Cardiac muscle cell (in vitro differentiated cells and primary cell): ENCODE measurements at regions not wholly inside any gene's neighbourhood (a gene's known extent, or its start where the extent isn't known, plus 50 kb on each side); places are given as distances from the start of the nearest gene placed in this dataset.
A peak's percentile ranks its signal among the peaks of the same experiment; 100 is the strongest.

ENCODE experiments used
- DNase-seq, 2 donors: peaks; one replicate each; pipeline versions ENCODE4 v3.0.0 to v3.0.0-alpha.2; 2010 to 2017; ENCODE audit warnings: low read depth in 1 of 2, low spot score in 1 of 2
- H3K27ac ChIP-seq: fragments of 200-600 bp; sonication (generic); 2 replicates; pipeline ENCODE4 v1.5.1; 2016
- H3K27me3 ChIP-seq: fragments of 200-600 bp; sonication (generic); 2 replicates; pipeline ENCODE4 v1.6.0; 2016; ENCODE audit warnings: control low read depth
- H3K36me3 ChIP-seq: fragments of 200-600 bp; sonication (generic); 2 replicates; pipeline ENCODE4 v1.5.1; 2016; ENCODE audit warnings: control low read depth
- H3K4me1 ChIP-seq: fragments of 200-600 bp; sonication (generic); 2 replicates; pipeline ENCODE4 v1.8.1; 2017; ENCODE audit warnings: low read depth, mild to moderate bottlenecking, mixed run types
- H3K4me3 ChIP-seq: fragments of 200-600 bp; sonication (generic); 2 replicates; pipeline ENCODE4 v1.5.1; 2016; ENCODE audit warnings: mild to moderate bottlenecking
- H3K9me3 ChIP-seq: fragments of 200-600 bp; sonication (generic); 2 replicates; pipeline ENCODE4 v1.5.1; 2017; ENCODE audit warnings: low read depth, mild to moderate bottlenecking, control low read depth
- TF ChIP-seq, protein P1 (sequence below): IDR thresholded peaks from 2 replicates; pipeline ENCODE4 v1.5.1; 2012; ENCODE audit warnings: low read depth, mild to moderate bottlenecking, low read length

DNA sequence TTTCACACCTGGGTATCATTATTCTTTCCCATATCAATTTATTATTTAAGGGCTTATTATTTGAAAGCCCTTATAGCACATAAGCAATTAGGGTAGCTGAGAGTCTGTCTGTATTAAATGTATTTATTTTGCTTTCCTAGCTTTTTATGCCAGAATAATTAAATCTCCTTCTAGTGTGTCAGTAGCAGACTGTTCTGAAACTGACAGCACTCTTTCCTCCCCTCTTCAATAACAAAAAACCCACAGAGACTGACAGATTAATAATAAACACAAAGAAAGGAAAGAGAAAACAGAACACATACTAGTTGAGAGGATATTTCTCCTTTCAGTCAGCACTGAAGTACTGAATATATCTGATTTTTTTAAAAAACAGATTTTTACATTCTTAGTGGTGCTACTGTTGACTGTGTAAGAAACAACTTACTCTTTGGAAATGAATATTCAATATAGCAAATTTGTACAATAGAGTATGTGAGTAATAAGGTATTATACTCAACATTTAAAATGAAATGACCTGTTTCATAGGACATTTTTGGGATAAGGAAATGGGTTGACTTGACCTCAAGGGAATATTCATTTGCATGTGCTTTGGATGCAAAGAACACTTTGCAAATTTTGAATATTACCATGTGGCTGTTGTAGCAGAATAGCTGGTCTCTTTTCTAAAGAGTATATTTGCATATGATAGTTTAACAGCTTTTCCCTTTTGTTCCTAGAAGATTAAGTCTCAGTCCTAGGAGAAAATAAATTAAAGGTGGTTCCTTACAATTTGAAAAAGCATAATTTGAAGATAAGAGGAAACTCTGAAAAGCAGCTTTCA is 208.3 kb downstream of the SPATA31D1 start:
- no peak overlapping the region for H3K27ac ChIP-seq
- H3K27me3 ChIP-seq = no peaks in the 10 kb centered on the region
- no peaks in the 10 kb centered on the region for H3K9me3 ChIP-seq
- DNase-seq = no peak
- TF ChIP-seq, protein P1, sequence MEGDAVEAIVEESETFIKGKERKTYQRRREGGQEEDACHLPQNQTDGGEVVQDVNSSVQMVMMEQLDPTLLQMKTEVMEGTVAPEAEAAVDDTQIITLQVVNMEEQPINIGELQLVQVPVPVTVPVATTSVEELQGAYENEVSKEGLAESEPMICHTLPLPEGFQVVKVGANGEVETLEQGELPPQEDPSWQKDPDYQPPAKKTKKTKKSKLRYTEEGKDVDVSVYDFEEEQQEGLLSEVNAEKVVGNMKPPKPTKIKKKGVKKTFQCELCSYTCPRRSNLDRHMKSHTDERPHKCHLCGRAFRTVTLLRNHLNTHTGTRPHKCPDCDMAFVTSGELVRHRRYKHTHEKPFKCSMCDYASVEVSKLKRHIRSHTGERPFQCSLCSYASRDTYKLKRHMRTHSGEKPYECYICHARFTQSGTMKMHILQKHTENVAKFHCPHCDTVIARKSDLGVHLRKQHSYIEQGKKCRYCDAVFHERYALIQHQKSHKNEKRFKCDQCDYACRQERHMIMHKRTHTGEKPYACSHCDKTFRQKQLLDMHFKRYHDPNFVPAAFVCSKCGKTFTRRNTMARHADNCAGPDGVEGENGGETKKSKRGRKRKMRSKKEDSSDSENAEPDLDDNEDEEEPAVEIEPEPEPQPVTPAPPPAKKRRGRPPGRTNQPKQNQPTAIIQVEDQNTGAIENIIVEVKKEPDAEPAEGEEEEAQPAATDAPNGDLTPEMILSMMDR = no peak
- no peaks in the 10 kb centered on the region for H3K36me3 ChIP-seq
- no peak overlapping the region for H3K4me3 ChIP-seq
- H3K4me1 ChIP-seq = no peaks in the 10 kb centered on the region

DNA sequence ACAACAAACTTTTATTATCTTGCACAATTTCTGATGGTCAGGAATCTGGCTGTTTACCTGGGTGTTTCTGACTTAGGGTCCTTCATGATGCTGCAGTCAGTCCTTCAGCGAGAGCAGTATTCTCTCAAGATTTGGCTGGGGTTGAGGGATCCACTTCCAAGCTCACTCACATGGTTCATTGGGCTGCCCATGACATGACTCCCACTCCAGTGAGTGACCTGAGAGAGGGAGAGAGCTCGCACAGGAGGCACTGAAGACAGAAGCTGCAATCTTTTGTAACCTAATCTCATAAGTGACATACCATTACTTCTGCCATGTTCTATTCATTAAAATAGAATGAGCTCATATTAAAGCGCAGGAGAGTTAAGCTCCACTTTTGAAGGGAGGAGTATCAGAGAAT is 212.6 kb downstream of the SPATA31D1 start:
- Histone ChIP-seq H3K9me3 (no peaks in the 10 kb centered on the region), H3K36me3 (no peaks in the 10 kb centered on the region), H3K27me3 (no peaks in the 10 kb centered on the region), H3K27ac (no peak overlapping the region), H3K4me1 (no peaks in the 10 kb centered on the region), H3K4me3 (no peak overlapping the region)
- TF ChIP-seq, protein P1 = no peak
- DNase-seq = no peak

DNA sequence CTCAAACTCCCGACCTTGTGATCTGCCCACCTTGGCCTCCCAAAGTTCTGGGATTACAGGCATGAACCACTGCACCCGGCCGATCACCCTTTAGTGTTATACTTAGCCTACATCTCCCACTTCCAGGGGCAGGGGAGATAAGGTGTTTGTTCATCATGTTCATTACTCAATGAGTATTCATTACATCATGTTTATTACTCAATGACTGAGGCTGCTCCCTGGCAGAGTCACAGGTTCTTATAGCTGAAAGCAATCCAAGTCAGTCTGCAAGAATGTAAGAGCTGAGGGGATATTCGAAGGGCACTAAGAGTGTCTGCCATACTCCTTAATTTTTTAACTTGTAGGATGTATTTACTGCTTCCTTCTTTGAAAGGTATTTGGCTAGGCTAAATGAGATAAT is 214.2 kb downstream of the SPATA31D1 start:
- Histone ChIP-seq H3K9me3 (no peaks in the 10 kb centered on the region), H3K27me3 (no peaks in the 10 kb centered on the region), H3K4me3 (no peak overlapping the region), H3K36me3 (no peaks in the 10 kb centered on the region), H3K27ac (no peak overlapping the region), H3K4me1 (no peaks in the 10 kb centered on the region)
- TF ChIP-seq, protein P1 = no peak
- peak in 1 of 2 donors; percentile 84 for DNase-seq

DNA sequence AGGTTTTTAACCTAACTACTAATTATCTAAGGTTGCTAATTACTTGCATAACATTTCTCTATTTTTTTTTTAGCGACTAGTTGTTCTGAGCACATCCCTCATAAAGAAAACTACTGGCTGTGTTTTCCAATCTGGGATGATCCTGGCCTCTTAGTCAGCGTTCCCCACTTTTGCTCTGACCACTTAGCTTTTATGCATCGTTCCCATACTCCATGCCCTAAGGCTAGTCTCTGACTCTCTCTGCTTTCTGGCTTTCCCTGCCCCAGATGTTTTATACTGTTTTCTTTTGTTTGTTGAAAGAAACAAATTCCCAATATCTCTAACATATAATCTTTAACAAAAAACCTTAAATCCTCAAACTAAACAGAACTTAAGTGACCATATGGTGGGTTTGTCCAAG is 217.9 kb downstream of the SPATA31D1 start:
- Histone ChIP-seq H3K9me3 (no peaks in the 10 kb centered on the region), H3K4me1 (no peaks in the 10 kb centered on the region), H3K27me3 (no peaks in the 10 kb centered on the region), H3K27ac (no peak overlapping the region), H3K4me3 (no peak overlapping the region), H3K36me3 (no peaks in the 10 kb centered on the region)
- DNase-seq = no peak
- TF ChIP-seq, protein P1 = no peak

DNA sequence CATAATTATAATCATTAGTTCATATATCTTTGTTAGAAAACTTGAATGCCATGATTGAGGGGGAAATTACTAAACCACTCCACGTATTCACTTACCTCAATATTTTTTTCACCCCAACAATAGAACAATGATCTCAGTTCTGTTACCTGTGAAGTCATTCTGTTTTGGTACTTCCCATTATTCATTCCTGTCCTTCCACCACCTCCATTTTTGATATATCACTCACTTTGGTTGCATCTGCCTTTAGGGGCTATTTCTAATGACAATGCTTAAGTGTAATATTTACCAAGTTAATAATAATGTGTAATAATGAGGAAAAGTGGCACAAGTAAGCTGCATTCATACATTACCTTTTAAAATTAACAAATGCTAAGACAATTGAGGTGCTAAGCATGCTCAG is 218.4 kb downstream of the SPATA31D1 start:
- Histone ChIP-seq H3K4me1 (no peaks in the 10 kb centered on the region), H3K36me3 (no peaks in the 10 kb centered on the region), H3K27me3 (no peaks in the 10 kb centered on the region), H3K4me3 (no peak overlapping the region), H3K9me3 (no peaks in the 10 kb centered on the region), H3K27ac (no peak overlapping the region)
- no peak for DNase-seq
- TF ChIP-seq, protein P1 = no peak
